ENCODE measurements at regions not wholly inside any gene's neighbourhood (a gene's known extent, or its start where the extent isn't known, plus 50 kb on each side); places are given as distances from the start of the nearest gene placed in this dataset.

DNA sequence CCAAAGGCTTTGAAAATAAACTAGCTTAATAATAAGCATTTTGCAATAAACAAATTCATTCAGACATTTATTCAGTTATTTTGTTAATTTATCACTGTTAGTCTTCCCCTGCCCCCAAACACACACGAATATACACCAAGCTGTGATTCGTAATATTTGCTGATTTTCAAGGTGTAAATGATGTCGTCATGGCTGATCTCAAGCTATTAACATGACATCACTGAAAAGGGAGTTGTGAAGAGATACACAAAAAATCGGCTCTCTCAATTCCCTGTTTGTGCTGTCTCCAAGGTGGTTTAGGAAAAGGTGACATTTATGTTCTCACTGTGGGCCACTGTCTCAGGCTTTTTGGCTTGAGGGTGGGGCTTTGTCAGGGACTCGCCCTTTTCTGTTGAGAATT lies 413.3 kb downstream of the CDH9 start:
- Histone ChIP-seq H3K79me2 (ENCODE audit: control insufficient read depth, insufficient read depth, low read length) (no peaks in the 10 kb centered on the region), H4K20me1 (replicated peaks; ENCODE audit: control insufficient read depth, extremely low read depth, insufficient read depth, low read length) (no peaks in the 10 kb centered on the region), H3K4me3 (replicated peaks in 1 of 3; ENCODE audit: insufficient read depth in 1 of 3, low read depth in 1 of 3, low read length in 3 of 3) (no peak overlapping the region), H3K36me3 (ENCODE audit: control insufficient read depth in 2 of 2, extremely low read depth in 1 of 2, insufficient read depth in 2 of 2, low read length in 2 of 2) (no peaks in the 10 kb centered on the region), H2AFZ (ENCODE audit: low read depth, low read length) (no peak overlapping the region), H3K4me1 (ENCODE audit: control insufficient read depth, extremely low read depth, insufficient read depth, low read length) (no peaks in the 10 kb centered on the region), H3K27me3 (ENCODE audit: control insufficient read depth in 2 of 2, insufficient read depth in 2 of 2, low read length in 2 of 2) (no peaks in the 10 kb centered on the region), H3K27ac (ENCODE audit: insufficient read depth, low read depth, low read length) (no peak overlapping the region), H3K9me1 (replicated peaks; ENCODE audit: control insufficient read depth, extremely low read depth, insufficient read depth, low read length) (no peaks in the 10 kb centered on the region), H3K9me3 (replicated peaks; ENCODE audit: control insufficient read depth, insufficient read depth, low read length) (no peaks in the 10 kb centered on the region), H3K4me2 (ENCODE audit: insufficient read depth, low read length) (no peak overlapping the region), H3K9ac (replicated peaks; ENCODE audit: extremely low read depth, insufficient read depth, low read length) (no peak overlapping the region)
- DNase-seq (ENCODE audit: low read depth, low spot score) (no peak), FAIRE-seq (no peak)
- TF ChIP-seq MYC (IDR thresholded peaks at IDR 0.05; ENCODE audit: low read depth, low read length): no peak
- no peak for TF ChIP-seq EZH2 (IDR thresholded peaks at IDR 0.05; ENCODE audit: borderline replicate concordance, low read depth, low read length, severe bottlenecking)
- TF ChIP-seq MAX (IDR thresholded peaks at IDR 0.05; ENCODE audit: insufficient read depth, insufficient read length): no peak
- TF ChIP-seq CTCF (IDR thresholded peaks at IDR 0.05; ENCODE audit: extremely low read depth in 1 of 2, insufficient read depth in 1 of 2, low read depth in 1 of 2, low read length in 2 of 2): no peak
- no peak for TF ChIP-seq POLR2AphosphoS5 (IDR thresholded peaks at IDR 0.05; ENCODE audit: insufficient read depth, low read depth, low read length)
- POLR2A ChIA-PET: no interaction called here
- intact Hi-C loops (cut with micrococcal nuclease) (no loop called here), dilution Hi-C loops (cut with MboI; ENCODE audit: extremely low pct_ligation_motif_present, low sequenced_read_pairs) (no loop called here)
- no TSS peak for BruUV-seq (replicated peaks)
- CTCF ChIA-PET: no interaction called here

- dilution Hi-C loops (cut with MboI; ENCODE audit: extremely low pct_ligation_motif_present, low sequenced_read_pairs) (no loop called here), intact Hi-C loops (cut with micrococcal nuclease) (no loop called here)
- TF ChIP-seq FOS (IDR thresholded peaks at IDR 0.05; ENCODE audit: borderline replicate concordance, insufficient read depth, low read length) (no peak), JUN (IDR thresholded peaks at IDR 0.05; ENCODE audit: borderline replicate concordance, insufficient read depth, insufficient read length, low read depth) (no peak), MYC (IDR thresholded peaks at IDR 0.05; ENCODE audit: low read depth, low read length) (no peak)
- CTCF ChIA-PET: no interaction called here
- H3K27ac ChIP-seq (ENCODE audit: insufficient read depth, low read depth, low read length): no peak overlapping the region
- H3K9ac ChIP-seq (replicated peaks; ENCODE audit: extremely low read depth, insufficient read depth, low read length): no peak overlapping the region
- H2AFZ ChIP-seq (ENCODE audit: low read depth, low read length): no peak overlapping the region
- no peaks in the 10 kb centered on the region for H4K20me1 ChIP-seq (replicated peaks; ENCODE audit: control insufficient read depth, extremely low read depth, insufficient read depth, low read length)
- H3K4me3 ChIP-seq (replicated peaks in 1 of 3; ENCODE audit: insufficient read depth in 1 of 3, low read depth in 1 of 3, low read length in 3 of 3): no peak overlapping the region
- H3K27me3 ChIP-seq (ENCODE audit: control insufficient read depth in 2 of 2, insufficient read depth in 2 of 2, low read length in 2 of 2): no peaks in the 10 kb centered on the region
- no peak overlapping the region for H3K4me2 ChIP-seq (ENCODE audit: insufficient read depth, low read length)
- no TSS peak for BruUV-seq (replicated peaks)
- no peaks in the 10 kb centered on the region for H3K9me1 ChIP-seq (replicated peaks; ENCODE audit: control insufficient read depth, extremely low read depth, insufficient read depth, low read length)
- no peaks in the 10 kb centered on the region for H3K9me3 ChIP-seq (replicated peaks; ENCODE audit: control insufficient read depth, insufficient read depth, low read length)
- FAIRE-seq: no peak
- DNase-seq (ENCODE audit: low read depth, low spot score): no peak
- no peaks in the 10 kb centered on the region for H3K36me3 ChIP-seq (ENCODE audit: control insufficient read depth in 2 of 2, extremely low read depth in 1 of 2, insufficient read depth in 2 of 2, low read length in 2 of 2)
- no peaks in the 10 kb centered on the region for H3K4me1 ChIP-seq (ENCODE audit: control insufficient read depth, extremely low read depth, insufficient read depth, low read length)
- POLR2A ChIA-PET: no interaction called here
- H3K79me2 ChIP-seq (ENCODE audit: control insufficient read depth, insufficient read depth, low read length): no peaks in the 10 kb centered on the region
Observed at GRCh38 chr5:26622947-26623346, 415.4 kb downstream of the CDH9 start.
